ENCODE measurements at regions not wholly inside any gene's neighbourhood (a gene's known extent, or its start where the extent isn't known, plus 50 kb on each side); places are given as distances from the start of the nearest gene placed in this dataset.

GRCh38 chr5:89520771-89521170 is 637.8 kb upstream of the MEF2C start:
- no peak for DNase-seq

GRCh38 chr5:89513299-89514044 is 630.5 kb upstream of the MEF2C start:
- DNase-seq = no peak

GRCh38 chr5:89504051-89504450 is 621.1 kb upstream of the MEF2C start:
- DNase-seq = no peak

- no peak for DNase-seq
Measured at GRCh38 chr5:89499787-89500186, 616.8 kb upstream of the MEF2C start.

- no peak for DNase-seq
Measured at GRCh38 chr5:89498699-89499098, 615.7 kb upstream of the MEF2C start.

- DNase-seq = no peak
Measured at GRCh38 chr5:89493414-89493813, 610.4 kb upstream of the MEF2C start.

GRCh38 chr5:89484962-89485361 is 602.0 kb upstream of the MEF2C start:
- no peak for DNase-seq

GRCh38 chr5:89480406-89481007 is 597.5 kb upstream of the MEF2C start:
- no peak for DNase-seq

GRCh38 chr5:89478851-89479250 is 595.9 kb upstream of the MEF2C start:
- no peak for DNase-seq

GRCh38 chr5:89473196-89473595 is 590.2 kb upstream of the MEF2C start:
- DNase-seq = no peak

GRCh38 chr5:89471541-89471940 is 588.6 kb upstream of the MEF2C start:
- no peak for DNase-seq

GRCh38 chr5:89471115-89471514 is 588.1 kb upstream of the MEF2C start:
- DNase-seq = no peak

GRCh38 chr5:89470658-89471057 is 587.7 kb upstream of the MEF2C start:
- DNase-seq = no peak

- DNase-seq = no peak
Measured at GRCh38 chr5:89458332-89458656, 575.3 kb upstream of the MEF2C start.

- DNase-seq = no peak
Measured at GRCh38 chr5:89457411-89458331, 574.7 kb upstream of the MEF2C start.

- no peak for DNase-seq
Measured at GRCh38 chr5:89452081-89452480, 569.1 kb upstream of the MEF2C start.

- no peak for DNase-seq
Measured at GRCh38 chr5:89451263-89451662, 568.3 kb upstream of the MEF2C start.

- DNase-seq = no peak
Measured at GRCh38 chr5:89450149-89450538, 567.2 kb upstream of the MEF2C start.

GRCh38 chr5:89449392-89450148 is 566.6 kb upstream of the MEF2C start:
- DNase-seq = no peak

- DNase-seq = no peak
Measured at GRCh38 chr5:89447027-89447426, 564.0 kb upstream of the MEF2C start.

- DNase-seq = no peak
Measured at GRCh38 chr5:89445106-89445745, 562.2 kb upstream of the MEF2C start.

GRCh38 chr5:89444088-89444487 is 561.1 kb upstream of the MEF2C start:
- DNase-seq = no peak

GRCh38 chr5:89443508-89443907 is 560.5 kb upstream of the MEF2C start:
- no peak for DNase-seq

Measured in DMS79 treated with DMSO at 0.1 percent for 48 hours (cell line).